ENCODE measurements at regions not wholly inside any gene's neighbourhood (a gene's known extent, or its start where the extent isn't known, plus 50 kb on each side); places are given as distances from the start of the nearest gene placed in this dataset.

DNA sequence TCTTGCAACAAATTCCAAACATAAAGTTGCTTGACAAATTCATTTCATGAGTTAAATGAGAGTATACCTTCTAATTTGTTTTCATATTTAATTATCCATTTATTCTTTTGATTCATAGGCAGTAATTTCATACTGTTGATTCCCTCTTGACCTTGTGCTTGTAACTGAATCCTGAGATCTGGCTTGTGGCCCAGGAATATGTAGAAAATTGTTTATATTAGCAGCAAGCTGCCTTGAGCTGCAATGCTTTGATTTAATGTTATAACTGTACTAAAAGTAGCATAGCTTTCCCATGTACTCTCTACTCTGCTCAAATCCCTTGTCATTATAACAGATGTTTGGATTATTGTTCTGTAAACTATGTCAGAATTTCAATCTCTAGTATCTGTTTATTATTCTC, 780.7 kb downstream of the NR2F1-AS1 start:
- no peak overlapping the region for H2AFZ ChIP-seq (ENCODE audit: low read length)
- peak; percentile 53 to 94 for DNase-seq (ENCODE audit: low read depth in 2 of 2)
- H3K27me3 ChIP-seq (ENCODE audit: control insufficient read depth, insufficient read depth, low read length), result no peaks in the 10 kb centered on the region
- H3K36me3 ChIP-seq (ENCODE audit: control insufficient read depth, insufficient read depth, low read length), result no peaks in the 10 kb centered on the region
- no peak overlapping the region for H3K4me3 ChIP-seq (replicated peaks in 1 of 4; ENCODE audit: control extremely low read depth in 1 of 4, insufficient read depth in 1 of 4, low read depth in 3 of 4, low read length in 4 of 4)
- TF ChIP-seq, protein P1, sequence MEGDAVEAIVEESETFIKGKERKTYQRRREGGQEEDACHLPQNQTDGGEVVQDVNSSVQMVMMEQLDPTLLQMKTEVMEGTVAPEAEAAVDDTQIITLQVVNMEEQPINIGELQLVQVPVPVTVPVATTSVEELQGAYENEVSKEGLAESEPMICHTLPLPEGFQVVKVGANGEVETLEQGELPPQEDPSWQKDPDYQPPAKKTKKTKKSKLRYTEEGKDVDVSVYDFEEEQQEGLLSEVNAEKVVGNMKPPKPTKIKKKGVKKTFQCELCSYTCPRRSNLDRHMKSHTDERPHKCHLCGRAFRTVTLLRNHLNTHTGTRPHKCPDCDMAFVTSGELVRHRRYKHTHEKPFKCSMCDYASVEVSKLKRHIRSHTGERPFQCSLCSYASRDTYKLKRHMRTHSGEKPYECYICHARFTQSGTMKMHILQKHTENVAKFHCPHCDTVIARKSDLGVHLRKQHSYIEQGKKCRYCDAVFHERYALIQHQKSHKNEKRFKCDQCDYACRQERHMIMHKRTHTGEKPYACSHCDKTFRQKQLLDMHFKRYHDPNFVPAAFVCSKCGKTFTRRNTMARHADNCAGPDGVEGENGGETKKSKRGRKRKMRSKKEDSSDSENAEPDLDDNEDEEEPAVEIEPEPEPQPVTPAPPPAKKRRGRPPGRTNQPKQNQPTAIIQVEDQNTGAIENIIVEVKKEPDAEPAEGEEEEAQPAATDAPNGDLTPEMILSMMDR (conservative IDR thresholded peaks at IDR 0.05 in 1 of 2, IDR thresholded peaks at IDR 0.05 in 1 of 2; ENCODE audit: low read depth in 1 of 2, low read length in 2 of 2), result no peak
- no peak for TF ChIP-seq EZH2 (IDR thresholded peaks at IDR 0.05; ENCODE audit: low read length, missing control alignments)
- H3K79me2 ChIP-seq (ENCODE audit: control insufficient read depth, insufficient read depth, low read length), result no peaks in the 10 kb centered on the region
- H3K4me2 ChIP-seq (ENCODE audit: extremely low read depth, insufficient read depth, low read length), result no peak overlapping the region
- no peak overlapping the region for H3K9ac ChIP-seq (ENCODE audit: insufficient read depth, low read length)
- H3K9me3 ChIP-seq (ENCODE audit: control insufficient read depth, insufficient read depth, low read depth, low read length), result no peaks in the 10 kb centered on the region
- no peaks in the 10 kb centered on the region for H4K20me1 ChIP-seq (ENCODE audit: control insufficient read depth, extremely low read depth, insufficient read depth, low read length)
- no peaks in the 10 kb centered on the region for H3K4me1 ChIP-seq (ENCODE audit: control insufficient read depth, extremely low read depth, insufficient read depth, low read length)
- H3K27ac ChIP-seq (ENCODE audit: insufficient read depth, low read length), result no peak overlapping the region

DNA sequence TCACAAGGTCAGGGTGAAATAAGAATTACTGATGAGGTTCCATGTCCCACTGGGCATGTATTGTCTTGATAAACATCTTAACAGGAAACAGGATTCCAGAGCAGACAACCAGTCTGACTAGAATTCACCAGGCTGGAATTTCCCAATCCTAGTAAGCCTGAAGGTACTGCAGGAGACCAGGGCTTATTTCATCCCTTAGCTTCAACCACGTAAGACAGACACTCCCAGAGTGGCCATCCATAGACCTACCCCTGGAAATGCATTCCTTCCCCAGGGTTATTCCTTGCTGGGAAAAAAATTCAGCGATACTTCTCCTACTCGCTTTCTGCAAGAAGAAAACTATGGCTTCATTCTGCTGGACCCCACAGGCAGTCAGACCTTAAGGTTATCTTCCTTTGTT, 785.4 kb downstream of the NR2F1-AS1 start:
- Histone ChIP-seq H3K4me1 (ENCODE audit: control insufficient read depth, extremely low read depth, insufficient read depth, low read length) (no peaks in the 10 kb centered on the region), H3K27me3 (ENCODE audit: control insufficient read depth, insufficient read depth, low read length) (no peaks in the 10 kb centered on the region), H2AFZ (ENCODE audit: low read length) (no peak overlapping the region), H3K9ac (ENCODE audit: insufficient read depth, low read length) (no peak overlapping the region), H3K4me3 (replicated peaks in 1 of 4; ENCODE audit: control extremely low read depth in 1 of 4, insufficient read depth in 1 of 4, low read depth in 3 of 4, low read length in 4 of 4) (no peak overlapping the region), H4K20me1 (ENCODE audit: control insufficient read depth, extremely low read depth, insufficient read depth, low read length) (no peaks in the 10 kb centered on the region), H3K9me3 (ENCODE audit: control insufficient read depth, insufficient read depth, low read depth, low read length) (no peaks in the 10 kb centered on the region), H3K4me2 (ENCODE audit: extremely low read depth, insufficient read depth, low read length) (no peak overlapping the region), H3K27ac (ENCODE audit: insufficient read depth, low read length) (no peak overlapping the region), H3K79me2 (ENCODE audit: control insufficient read depth, insufficient read depth, low read length) (no peaks in the 10 kb centered on the region), H3K36me3 (ENCODE audit: control insufficient read depth, insufficient read depth, low read length) (no peaks in the 10 kb centered on the region)
- no peak for TF ChIP-seq EZH2 (IDR thresholded peaks at IDR 0.05; ENCODE audit: low read length, missing control alignments)
- TF ChIP-seq, protein P1 (conservative IDR thresholded peaks at IDR 0.05 in 1 of 2, IDR thresholded peaks at IDR 0.05 in 1 of 2; ENCODE audit: low read depth in 1 of 2, low read length in 2 of 2), result no peak
- no peak for DNase-seq (ENCODE audit: low read depth in 2 of 2)

DNA sequence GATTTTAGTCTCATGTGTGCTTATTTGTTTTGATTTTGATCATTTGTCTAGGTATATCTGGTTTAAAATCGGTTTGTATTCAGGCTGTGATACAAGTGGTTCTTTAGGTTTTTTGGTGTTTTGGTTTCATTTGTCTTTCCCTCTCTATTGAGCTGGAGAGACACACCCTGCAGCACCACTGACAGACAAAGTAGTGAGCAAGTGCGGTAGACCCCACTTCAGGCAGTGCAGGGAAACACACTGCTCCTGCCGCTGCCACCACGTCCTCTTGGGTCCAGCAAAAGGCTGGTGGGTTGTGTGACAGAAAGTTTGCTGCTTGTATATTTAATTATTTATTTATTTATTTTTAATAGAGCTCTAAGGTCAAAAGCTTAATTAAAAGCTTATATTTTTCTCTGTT, 801.0 kb downstream of the NR2F1-AS1 start:
- Histone ChIP-seq H4K20me1 (ENCODE audit: control insufficient read depth, extremely low read depth, insufficient read depth, low read length) (no peaks in the 10 kb centered on the region), H3K27ac (ENCODE audit: insufficient read depth, low read length) (no peak overlapping the region), H3K4me2 (ENCODE audit: extremely low read depth, insufficient read depth, low read length) (no peak overlapping the region), H3K4me1 (ENCODE audit: control insufficient read depth, extremely low read depth, insufficient read depth, low read length) (no peaks in the 10 kb centered on the region), H3K36me3 (ENCODE audit: control insufficient read depth, insufficient read depth, low read length) (no peaks in the 10 kb centered on the region), H3K9me3 (ENCODE audit: control insufficient read depth, insufficient read depth, low read depth, low read length) (no peaks in the 10 kb centered on the region), H3K9ac (ENCODE audit: insufficient read depth, low read length) (no peak overlapping the region), H3K27me3 (ENCODE audit: control insufficient read depth, insufficient read depth, low read length) (no peaks in the 10 kb centered on the region), H3K79me2 (ENCODE audit: control insufficient read depth, insufficient read depth, low read length) (no peaks in the 10 kb centered on the region), H3K4me3 (replicated peaks in 1 of 4; ENCODE audit: control extremely low read depth in 1 of 4, insufficient read depth in 1 of 4, low read depth in 3 of 4, low read length in 4 of 4) (no peak overlapping the region), H2AFZ (ENCODE audit: low read length) (no peak overlapping the region)
- no peak for DNase-seq (ENCODE audit: low read depth in 2 of 2)
- no peak for TF ChIP-seq EZH2 (IDR thresholded peaks at IDR 0.05; ENCODE audit: low read length, missing control alignments)
- TF ChIP-seq, protein P1 (conservative IDR thresholded peaks at IDR 0.05 in 1 of 2, IDR thresholded peaks at IDR 0.05 in 1 of 2; ENCODE audit: low read depth in 1 of 2, low read length in 2 of 2), result no peak

Data from fibroblast of lung (primary cell).